ENCODE measurements at regions not wholly inside any gene's neighbourhood (a gene's known extent, or its start where the extent isn't known, plus 50 kb on each side); places are given as distances from the start of the nearest gene placed in this dataset.
A peak's percentile ranks its signal among the peaks of the same experiment; 100 is the strongest.

GRCh38 chr10:2919016-2919415, 148.3 kb upstream of the PFKP start:
- H3K4me3 ChIP-seq (ENCODE audit: low read depth, low read length) = no peak overlapping the region
- no peak for DNase-seq (ENCODE audit: low read depth)
- TF ChIP-seq CTCF (conservative IDR thresholded peaks at IDR 0.05; ENCODE audit: low read depth, low read length) = no peak

GRCh38 chr10:2918489-2918888, 148.9 kb upstream of the PFKP start:
- TF ChIP-seq CTCF (conservative IDR thresholded peaks at IDR 0.05; ENCODE audit: low read depth, low read length) = no peak
- H3K4me3 ChIP-seq (ENCODE audit: low read depth, low read length) = no peak overlapping the region
- DNase-seq (ENCODE audit: low read depth) = no peak

- no peak for TF ChIP-seq CTCF (conservative IDR thresholded peaks at IDR 0.05; ENCODE audit: low read depth, low read length)
- DNase-seq (ENCODE audit: low read depth) = no peak
- H3K4me3 ChIP-seq (ENCODE audit: low read depth, low read length) = no peak overlapping the region
These were observed 149.4 kb upstream of the PFKP start for GRCh38 chr10:2917926-2918325.

GRCh38 chr10:2915412-2915811, 151.9 kb upstream of the PFKP start:
- TF ChIP-seq CTCF (conservative IDR thresholded peaks at IDR 0.05; ENCODE audit: low read depth, low read length) = no peak

GRCh38 chr10:2914741-2915140, 152.6 kb upstream of the PFKP start:
- no peak for TF ChIP-seq CTCF (conservative IDR thresholded peaks at IDR 0.05; ENCODE audit: low read depth, low read length)
- DNase-seq (ENCODE audit: low read depth) = no peak
- H3K4me3 ChIP-seq (ENCODE audit: low read depth, low read length) = no peak overlapping the region

More at GRCh38 chr10:2915412-2915811, 151.9 kb upstream of the PFKP start:
- DNase-seq (ENCODE audit: low read depth) = no peak
- no peak overlapping the region for H3K4me3 ChIP-seq (ENCODE audit: low read depth, low read length)

GRCh38 chr10:2913474-2913873, 153.9 kb upstream of the PFKP start:
- peak; percentile 71 for DNase-seq (ENCODE audit: low read depth)
- no peak for TF ChIP-seq CTCF (conservative IDR thresholded peaks at IDR 0.05; ENCODE audit: low read depth, low read length)
- H3K4me3 ChIP-seq (ENCODE audit: low read depth, low read length) = peak overlapping the region; percentile 8

GRCh38 chr10:2910656-2911055, 156.7 kb upstream of the PFKP start:
- no peak overlapping the region for H3K4me3 ChIP-seq (ENCODE audit: low read depth, low read length)
- no peak for TF ChIP-seq CTCF (conservative IDR thresholded peaks at IDR 0.05; ENCODE audit: low read depth, low read length)
- no peak for DNase-seq (ENCODE audit: low read depth)
